Activated CD4-positive, alpha-beta T cell treated with anti-CD3 and anti-CD28 coated beads, Interleukin-10, Interleukin-2, amounts not matched to agents 100 ng/mL and 50 ng/mL, durations not matched to agents 16 hours and 8 hours (primary cell): ENCODE measurements at regions not wholly inside any gene's neighbourhood (a gene's known extent, or its start where the extent isn't known, plus 50 kb on each side); places are given as distances from the start of the nearest gene placed in this dataset.
A peak's percentile ranks its signal among the peaks of the same experiment; 100 is the strongest.

Experiments
- DNase-seq: peaks from one replicate; pipeline ENCODE4 v3.0.0-alpha.2; 2020

DNA sequence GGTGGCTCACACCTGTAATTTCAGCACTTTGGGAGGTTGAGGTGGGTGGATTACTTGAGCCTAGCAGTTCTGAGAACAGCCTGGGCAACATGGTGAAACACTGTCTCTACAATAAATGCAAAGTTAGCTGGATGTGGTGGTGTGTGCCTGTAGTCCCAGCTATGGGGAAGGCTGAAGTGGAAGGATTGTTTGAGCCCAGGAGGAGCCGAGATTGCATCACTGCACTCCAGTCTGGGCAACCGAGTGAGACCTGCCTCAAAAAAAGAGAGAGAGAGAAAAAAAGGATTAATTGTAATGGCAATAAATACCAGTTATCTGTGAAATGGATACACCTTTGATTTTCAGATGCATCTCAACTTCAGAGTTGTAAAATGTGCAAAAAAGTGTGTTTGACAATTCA is 58.8 kb downstream of the SPRY1 start:
- DNase-seq, result no peak

DNA sequence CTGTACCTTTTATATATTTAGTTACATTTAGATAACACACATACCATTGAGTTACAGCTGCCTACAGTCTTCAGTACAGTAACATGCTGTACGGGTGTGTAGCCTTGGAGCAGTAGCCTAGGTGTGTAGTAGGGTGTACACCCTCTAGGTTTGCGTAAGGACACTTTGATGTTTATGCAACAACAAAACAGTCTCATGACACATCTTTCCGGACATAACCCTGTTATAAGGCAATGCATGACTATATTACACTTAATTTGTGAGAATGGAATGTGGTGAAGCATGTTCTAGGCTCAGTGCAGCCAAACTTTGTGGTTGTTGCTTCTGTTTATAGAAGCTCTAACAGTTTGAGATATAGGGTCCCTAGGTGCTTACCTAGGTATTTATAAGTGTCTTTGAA is 65.4 kb downstream of the SPRY1 start:
- no peak for DNase-seq

DNA sequence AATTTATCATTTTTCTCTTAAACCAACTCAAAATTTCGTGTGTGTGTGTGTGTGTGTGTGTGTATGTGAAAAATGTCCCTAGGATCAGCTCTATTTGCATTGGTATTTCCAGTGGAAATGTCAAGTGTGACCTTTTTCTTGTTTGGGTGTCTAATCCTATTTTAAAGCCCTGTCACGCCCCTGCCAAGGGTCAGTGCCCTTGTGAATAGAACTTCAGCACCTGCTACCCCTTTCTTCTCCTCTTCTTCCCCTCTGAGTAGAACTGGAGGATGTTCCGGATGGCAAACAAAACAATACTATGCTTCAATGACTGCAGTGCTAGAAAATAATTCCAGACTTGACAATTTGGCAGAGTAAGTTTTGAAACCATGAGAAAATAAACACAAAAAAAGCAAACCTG is 67.3 kb downstream of the SPRY1 start:
- no peak for DNase-seq

DNA sequence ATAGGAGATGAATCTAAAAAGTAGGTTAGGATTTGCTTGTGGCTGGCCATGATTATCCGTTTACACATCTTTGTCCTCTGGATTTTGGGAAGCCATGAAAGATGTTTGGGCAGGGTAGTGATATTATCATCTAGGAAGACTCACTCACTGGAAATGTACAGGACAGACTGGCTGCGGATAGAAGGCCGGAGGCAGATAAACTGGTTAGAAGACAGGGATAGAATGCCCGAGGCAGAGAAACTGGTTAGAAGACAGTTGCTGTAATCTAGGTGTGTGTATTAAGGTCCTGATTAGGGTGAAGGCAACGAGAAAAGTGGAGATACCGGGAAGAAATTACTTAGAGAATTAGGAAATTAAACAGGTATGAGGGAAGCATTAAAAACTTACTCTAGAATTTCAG is 68.8 kb downstream of the SPRY1 start:
- no peak for DNase-seq

DNA sequence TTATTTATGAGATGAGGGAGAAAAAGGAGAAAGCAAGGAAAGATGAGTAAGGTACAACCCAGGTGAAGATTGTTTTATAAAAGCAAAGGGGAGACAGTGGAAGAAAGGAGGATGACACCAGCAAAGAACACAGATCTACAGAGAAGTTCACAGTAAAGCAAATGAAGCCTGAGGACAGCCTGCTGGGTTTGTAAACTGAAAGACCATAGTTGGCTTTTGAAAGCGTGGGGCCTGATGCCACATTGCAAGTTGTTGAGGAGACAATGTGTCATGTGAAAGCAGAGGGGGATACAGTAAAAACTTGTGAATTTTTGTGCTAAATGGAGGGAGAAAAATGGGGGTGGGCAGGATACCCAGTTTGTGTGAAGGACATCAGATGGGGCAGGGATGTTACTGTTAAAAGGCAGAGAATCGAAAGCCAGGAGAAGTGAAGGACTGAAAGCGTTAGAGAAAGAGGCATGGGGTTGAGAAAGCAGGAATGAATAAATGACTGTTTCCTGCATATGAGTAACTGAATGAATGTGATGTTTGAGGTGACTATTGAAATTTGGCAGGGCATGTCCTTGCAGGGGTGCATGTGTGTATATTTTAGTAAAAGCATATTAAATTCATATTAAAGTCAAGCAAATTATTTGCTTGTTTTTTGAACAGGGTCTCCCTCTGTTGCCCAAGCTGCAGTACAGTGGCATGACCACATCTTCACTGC is 69.6 kb downstream of the SPRY1 start:
- no peak for DNase-seq

DNA sequence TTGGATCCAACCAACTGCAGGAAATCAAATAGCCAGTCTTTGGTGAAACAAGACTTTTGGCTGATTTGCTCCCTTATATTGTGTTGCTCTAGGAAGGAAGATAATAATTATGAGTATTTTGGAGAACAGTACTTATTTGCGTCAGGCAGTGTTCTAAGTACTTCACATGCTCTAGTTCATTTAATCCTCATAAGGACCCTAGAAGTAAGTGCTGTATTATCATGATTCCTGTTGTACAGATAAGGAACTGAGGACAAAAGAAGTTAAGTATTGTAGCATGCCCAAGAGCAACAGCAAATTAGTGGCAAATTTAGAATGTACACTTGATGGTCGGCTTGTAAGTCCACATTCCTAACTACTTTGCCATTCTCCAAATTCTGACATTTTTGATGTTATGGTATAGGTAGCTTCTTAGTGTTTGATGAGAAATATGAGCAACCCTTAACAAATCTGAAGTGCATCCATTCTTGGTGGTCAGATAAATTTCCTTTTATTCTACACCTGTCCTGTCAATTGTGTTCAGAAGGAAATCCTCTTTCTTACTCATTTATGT is 72.0 kb downstream of the SPRY1 start:
- no peak for DNase-seq

DNA sequence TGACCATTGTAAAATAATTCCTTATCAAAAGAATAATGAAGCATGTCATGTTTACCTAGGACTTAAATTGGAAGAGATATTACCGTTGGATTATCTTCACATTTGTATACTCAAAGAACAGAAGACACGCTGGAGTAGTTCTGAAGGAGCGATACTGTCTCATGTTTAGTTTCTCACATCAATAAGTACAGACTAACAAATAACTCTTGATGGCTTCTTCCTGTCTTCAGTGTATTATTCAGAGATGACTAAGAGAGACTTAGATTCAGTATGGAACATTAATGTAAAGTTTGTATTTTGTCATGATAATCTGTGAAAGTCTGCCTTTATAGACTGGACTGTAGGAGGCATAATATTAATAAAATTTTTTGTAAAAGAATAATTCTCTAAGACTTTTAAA is 72.7 kb downstream of the SPRY1 start:
- DNase-seq, result no peak

DNA sequence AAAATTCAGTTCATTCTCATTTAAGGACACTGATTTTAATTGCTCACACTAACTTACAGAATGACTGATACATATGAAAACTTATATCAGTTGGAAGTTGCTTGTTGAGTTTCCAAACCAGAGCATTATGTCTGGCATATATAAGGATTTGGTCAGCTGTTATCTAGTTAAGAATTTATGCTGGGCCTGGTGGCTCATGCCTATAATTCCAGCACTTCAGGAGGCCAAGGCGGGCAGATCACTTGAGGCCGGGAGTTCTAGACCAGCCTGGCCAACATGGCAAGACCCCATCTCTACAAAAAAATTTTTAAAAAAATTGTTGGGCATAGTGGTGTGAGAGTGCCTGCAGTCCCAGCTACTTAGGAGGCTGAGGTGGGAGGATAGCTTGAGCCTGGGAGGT is 73.1 kb downstream of the SPRY1 start:
- no peak for DNase-seq

DNA sequence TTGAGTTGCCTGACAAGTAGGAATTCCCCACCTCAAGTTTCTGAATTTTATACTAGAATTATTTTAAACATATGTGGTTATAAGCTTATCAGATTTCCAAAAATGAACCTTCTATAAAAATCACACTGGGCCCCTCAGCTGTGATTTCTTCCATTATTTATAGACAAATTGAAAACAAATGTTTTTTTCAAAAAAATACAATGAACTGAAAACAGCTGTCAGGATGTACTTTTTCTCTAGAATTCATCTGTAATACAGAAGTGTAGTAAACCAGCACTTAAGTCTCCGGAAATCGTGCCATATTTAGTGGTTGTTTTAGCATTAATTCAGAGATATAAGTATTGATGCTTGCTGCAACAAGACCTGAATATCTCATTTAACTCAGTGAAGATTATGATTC is 74.0 kb downstream of the SPRY1 start:
- DNase-seq, result no peak

DNA sequence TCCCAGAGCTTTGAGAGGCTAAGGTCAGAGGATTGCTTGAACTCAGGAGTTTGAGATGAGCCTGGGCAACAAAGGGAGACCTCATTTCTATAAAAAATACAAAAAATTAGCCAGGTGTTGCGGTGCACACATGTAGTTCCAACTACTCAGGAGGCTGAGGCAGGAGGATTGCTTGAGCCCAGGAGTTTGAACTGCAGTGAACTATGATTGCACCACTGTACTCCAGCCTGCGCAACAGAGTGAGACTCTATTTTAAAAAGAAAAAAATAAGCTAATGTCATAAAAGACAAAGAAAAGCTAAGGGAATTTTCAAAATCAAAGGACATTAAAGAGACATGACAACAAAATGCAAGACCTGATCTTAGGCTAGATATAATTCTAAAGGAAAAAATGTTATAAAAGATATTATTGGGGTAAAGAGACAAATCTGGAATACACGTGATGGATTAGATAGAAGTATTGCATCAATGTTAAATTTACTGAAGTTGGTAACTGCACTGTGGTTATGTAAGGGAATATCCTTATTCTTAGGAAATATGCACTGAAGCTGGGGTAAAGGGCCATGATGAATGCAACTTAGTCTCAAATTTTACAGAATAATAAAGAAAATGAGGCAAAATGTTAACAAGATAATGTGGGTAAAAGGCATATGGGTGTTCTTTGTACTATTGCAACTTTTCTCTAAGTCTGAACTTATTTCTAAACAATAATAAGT is 75.2 kb downstream of the SPRY1 start:
- DNase-seq, result no peak

DNA sequence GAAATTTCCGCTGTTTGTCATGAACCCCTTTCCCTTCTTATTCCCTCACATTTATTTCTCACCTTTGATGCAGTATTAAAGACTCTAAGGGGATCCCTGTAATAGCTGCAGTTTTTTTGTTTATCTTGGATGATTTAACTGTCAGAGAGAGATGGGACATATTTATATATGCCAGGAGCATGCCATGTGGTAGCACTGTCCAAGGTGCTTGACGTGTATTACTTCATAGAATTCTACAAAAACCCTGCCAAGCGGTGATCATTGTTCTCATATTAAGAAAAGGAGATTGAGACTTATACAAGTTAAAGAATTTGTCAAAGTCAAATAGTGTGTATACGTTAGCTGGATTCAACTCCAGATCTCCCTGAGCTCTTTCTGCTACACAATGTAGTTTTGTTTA is 78.2 kb downstream of the SPRY1 start:
- DNase-seq, result no peak

DNA sequence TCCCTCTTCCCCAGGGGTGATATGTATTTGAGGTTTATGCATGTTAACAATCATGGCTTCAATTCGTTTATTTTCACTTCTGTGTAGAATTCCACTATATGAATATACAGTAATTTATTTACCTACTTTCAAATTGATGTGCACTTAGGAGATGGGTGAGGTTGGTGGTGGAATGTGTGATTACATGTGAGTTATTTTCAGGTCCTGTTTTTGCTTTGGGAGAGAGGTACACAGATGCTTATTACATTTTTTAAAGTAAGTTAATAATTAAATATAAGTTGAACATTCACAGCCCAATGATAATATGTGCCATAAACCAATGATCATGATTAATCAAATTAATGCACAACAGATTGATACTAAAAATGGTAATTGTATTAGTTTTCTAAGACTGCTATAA is 79.5 kb downstream of the SPRY1 start:
- DNase-seq, result no peak

DNA sequence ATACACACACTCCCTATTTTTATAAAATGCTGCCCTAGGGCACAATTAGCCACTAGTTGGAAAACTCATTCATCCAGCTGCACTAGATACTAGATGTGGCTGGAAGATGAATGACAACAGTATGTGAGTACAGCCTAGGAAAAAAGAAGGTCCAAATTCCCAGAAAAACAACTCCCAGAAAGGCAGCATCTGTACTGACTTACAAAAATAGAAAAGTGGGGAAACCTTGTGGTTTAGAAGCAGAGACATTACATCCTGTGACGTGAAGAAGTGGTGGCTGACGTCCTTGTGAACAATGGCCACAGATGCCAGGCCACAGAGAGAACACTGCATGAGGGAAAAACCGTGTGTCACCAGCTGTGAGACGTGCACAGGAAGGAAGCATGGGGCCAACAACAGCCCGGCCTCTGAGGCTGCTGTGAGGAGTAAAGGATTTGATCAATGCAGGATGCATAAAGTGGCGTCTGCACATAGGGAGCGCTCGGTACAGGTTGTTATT is 81.2 kb downstream of the SPRY1 start:
- peak; percentile 64 for DNase-seq

DNA sequence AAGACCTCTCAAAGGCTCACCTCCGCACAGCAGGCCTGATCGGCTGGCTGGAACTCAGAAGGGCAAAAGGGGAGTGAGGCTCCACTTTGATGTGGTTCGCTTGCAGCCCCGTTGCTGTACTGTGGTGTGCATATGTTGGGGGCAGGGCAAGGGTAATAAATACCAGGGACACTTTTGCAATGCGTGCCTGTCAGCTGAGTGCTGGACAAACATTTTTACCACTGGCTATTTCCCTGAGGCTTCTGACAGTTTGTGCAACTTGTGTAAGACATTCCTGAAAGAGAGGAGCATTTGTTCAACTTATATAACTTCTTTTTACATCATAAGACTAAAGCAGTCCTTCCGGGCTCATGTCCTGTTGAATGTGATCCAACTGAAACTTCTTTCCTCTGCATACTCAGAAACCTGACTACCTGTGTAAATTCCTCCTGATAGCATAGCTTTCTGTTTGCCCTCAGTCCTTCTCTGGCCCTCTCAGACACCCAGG is 82.3 kb downstream of the SPRY1 start:
- no peak for DNase-seq

DNA sequence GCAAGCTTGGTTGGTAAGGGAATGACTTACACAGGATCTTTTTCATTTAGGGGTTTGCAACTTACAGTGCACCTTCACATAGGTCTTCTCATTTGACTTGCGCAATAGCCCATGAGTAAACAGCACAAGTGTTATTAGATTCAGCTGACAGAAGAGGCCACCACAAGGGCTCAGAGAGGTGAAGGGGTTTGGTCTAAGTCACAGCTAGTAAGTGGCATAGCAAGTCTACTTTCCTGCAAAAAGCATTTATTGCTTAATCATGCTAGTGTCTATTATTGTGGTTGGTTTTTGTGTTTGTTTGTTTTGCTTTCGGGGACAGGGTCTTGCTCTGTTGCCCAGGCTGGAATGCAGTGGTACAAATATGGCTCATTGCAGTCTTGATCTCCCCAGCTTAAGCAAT is 83.3 kb downstream of the SPRY1 start:
- DNase-seq, result peak; percentile 20

DNA sequence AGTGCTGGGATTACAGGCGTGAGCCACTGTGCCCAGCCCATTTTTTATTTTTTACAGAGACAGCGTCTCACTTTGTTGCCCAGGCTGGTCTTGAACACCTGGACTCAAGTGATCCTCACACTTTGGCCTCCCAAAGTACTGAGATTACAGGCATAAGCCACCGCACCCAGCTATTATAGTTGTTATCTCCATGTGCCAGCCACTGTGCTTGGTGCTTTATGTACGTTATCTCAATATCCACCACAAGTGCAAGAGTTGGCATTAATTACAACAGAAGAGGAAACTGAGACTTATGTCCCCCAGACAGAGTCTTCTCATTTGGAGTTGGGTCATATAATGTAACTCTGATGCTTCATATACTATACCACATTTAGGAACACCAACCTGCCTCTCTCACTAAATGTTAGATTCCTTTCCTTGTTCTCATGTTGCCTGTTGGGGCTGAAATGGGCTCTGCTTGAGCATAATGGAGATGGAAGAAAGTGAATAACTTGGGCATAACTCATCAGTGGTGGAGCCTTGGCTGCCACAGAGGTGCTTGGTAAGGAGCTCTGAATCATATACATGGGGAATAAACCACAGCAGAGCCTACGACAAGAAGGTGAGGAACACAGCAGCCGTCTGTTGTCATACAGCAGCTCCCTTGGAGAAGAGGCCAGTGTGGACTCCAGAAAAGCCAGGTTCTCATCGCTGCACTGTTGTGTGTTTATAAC is 84.3 kb downstream of the SPRY1 start:
- DNase-seq, result no peak

DNA sequence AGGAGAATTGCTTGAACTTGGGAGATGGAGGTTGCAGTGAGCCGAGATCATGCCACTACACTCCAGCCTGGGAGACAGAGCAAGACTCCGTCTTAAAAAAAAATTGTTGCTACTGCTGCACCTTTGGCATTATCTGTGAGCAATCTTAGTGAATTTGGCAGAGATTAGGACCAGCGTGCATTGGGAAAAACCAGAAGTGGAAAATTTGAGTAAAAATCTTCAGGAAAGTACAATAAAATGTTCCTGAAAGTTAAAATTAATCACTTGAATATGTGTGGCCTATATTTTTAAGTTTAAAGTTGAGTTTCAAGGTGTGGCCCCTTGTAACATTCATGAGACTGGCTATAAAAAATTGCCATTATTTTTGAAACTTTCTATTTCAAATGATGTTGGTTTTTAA is 85.1 kb downstream of the SPRY1 start:
- no peak for DNase-seq

DNA sequence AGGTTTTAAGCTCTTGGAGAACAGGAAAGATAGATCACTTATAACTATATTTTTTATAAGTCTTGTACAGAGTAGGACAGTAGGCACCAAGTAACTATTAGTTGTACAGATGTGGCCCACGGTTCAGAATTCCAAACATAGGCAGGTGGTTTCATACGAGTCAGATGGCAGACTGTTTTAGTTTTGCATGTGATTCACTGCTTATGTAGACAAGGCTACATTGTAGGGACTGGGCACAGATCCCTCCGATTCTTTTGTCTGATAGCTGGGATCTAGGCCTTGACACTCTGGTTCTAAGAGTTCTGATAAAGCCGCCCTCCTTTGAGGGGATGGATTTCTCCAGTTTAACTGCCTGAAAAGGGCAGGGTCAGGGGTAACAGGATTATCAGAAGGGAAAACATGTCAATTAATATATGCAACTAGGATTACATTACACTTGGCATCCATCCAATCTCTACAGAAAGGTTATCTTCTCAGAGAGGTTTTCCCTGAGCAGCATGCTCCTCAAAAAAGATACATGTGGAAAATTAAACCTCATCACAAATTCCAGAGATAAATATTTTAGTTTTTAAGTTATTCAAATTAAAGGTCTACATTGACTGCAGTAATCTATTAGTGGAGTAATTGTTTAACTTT is 87.8 kb downstream of the SPRY1 start:
- DNase-seq, result no peak

DNA sequence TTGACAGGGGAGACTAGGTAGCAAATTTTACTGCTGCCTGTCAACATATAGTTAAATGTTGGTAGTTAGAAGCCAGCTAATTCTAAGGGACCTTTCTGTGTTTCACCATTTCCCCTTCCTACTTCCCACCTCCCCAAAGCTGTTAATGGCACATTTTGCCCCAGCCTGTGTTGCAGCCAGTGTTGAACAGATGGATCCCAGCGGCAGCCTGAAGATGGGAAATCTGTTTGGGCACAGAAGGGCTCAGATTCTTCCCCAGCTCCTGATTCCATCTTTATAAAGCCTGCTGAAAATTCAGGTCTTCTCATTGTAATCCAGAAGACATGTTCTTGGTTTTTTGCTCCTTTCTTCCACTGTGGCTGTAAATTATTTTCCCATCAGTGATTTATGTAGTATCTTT is 89.0 kb downstream of the SPRY1 start:
- DNase-seq, result no peak

DNA sequence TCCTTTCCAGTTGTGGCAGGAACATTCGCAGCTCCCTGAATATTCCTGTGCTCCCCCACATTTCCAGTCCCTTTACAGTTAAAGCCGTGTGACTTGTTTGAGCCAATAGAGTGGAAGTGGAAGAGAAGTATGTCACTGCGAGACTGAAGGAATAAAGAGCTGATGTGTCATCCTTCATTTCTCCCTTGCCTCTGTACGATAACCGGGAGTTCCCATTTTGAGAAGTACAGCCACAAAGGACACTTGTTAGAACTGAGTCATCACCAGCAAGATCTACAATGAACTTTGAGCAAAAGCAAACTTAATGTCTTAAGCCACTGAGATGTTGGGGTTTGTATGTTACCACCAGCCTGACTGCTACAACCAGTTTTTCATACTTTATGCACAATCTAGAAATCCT is 92.3 kb downstream of the SPRY1 start:
- DNase-seq, result peak; percentile 64

DNA sequence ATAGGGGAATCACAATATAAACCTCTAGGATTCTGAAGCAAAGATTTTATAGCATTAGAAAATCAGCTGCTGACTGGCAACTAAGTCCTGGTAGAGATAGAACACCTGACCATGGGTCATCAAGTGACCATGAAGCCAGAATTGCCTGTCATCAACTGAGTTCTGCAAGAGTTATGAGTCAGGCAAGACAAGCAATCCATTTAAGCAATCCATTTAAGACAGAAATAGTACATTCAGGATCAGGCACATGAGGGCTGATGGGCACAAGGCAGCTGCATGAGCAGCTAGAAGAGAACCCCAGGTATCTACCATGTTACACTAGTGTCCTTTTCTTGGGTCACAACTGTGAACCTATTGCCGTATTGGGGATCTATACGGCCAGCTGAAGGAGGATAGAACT is 98.9 kb downstream of the SPRY1 start:
- no peak for DNase-seq

DNA sequence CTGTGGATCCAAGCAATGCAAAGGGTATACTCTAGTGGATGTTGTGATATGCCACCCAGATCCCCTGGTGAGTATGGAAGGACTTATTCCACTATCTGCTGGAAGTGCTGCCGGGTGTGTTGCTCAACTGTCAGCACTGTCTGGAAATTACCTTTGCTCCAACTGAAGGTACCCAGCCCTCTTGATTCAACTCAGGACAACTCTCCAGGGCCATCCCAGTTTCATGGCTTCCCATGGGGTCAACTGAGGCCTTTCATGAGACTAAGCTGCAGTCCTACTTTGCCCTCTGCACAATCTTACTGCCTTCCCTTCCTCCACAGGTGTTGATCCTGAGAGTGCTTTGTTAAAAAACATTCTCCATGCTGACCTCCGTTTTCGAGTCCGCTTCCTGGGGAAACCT is 99.8 kb downstream of the SPRY1 start:
- DNase-seq, result no peak

DNA sequence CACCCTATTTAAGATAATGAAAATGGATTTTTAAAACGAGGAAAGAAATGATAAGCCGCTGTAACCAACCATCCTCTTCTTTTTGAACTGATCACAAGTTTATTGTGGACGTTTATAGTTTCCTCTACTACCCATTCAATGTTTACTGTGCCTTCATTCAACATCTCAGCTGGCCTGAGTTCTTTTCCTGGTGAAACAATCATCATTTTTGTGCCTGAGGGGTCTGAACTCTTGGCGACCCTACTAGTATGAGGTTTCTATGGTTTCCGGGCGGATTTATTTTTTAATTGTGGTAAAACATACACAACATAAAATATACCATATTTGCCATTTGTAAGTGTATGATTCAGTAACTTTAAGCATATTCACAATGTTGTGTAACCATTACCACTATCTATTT is 100.7 kb downstream of the SPRY1 start:
- no peak for DNase-seq
